GM19035 (cell line): ENCODE measurements at regions not wholly inside any gene's neighbourhood (a gene's known extent, or its start where the extent isn't known, plus 50 kb on each side); places are given as distances from the start of the nearest gene placed in this dataset.
"Not testable (repeated sequence)": the region's sequence is repeated elsewhere in the genome, so short reads cannot be mapped to it uniquely, and the experiment has no call there.

Experiments used
- ATAC-seq: cut with Tn5 transposase; IDR thresholded peaks from one replicate; pipeline ENCODE4 v1.9.1; 2021; ENCODE audit not compliant: unreplicated experiment

DNA sequence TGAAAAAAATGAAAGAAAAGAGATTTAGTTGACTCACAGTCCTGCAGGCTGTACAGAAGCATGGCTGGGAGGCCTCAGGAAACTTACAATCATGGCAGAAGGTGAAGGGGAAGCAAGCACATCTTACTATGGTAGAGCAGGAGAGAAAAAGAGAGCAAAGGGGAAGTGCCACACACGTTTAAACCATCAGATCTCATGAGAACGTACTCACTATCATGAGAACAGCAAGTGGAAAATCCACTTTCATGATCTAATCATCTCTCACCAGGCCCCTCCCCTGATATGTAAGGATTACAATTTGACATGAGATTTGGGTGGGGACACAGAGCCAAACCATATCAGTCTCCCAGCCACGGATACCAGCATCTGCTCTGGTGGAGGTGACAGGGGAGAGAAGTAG, 50.8 kb upstream of the CPOX start:
- ATAC-seq: no peak

GRCh38 chr3:98645039-98645438, 51.6 kb upstream of the CPOX start:
- peak; percentile 51 for ATAC-seq

GRCh38 chr3:98646680-98647079, 53.3 kb upstream of the CPOX start:
- no peak for ATAC-seq

DNA sequence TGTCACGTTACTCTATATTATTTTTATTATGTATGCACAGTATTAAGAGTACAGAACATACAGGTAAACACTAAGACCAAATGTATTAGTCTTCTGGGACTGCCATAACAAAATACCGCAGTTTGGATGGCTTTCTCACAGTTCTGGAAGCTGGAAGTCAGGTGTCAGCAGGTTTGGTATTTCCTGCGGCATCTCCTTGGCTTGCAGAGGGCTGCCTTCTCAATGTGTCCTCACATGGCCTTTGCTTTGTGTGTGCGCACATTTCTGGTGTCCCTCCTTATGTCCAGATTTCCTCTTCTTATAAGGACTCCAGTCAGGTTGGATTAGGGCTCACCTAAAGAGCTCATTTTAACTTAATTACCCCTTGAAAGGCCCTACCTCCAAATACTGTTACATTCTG, 53.8 kb upstream of the CPOX start:
- no peak for ATAC-seq

GRCh38 chr3:98650971-98651779, 57.8 kb upstream of the CPOX start:
- ATAC-seq: no peak

- ATAC-seq: no peak
Measured at GRCh38 chr3:98651780-98652077, 58.3 kb upstream of the CPOX start.

DNA sequence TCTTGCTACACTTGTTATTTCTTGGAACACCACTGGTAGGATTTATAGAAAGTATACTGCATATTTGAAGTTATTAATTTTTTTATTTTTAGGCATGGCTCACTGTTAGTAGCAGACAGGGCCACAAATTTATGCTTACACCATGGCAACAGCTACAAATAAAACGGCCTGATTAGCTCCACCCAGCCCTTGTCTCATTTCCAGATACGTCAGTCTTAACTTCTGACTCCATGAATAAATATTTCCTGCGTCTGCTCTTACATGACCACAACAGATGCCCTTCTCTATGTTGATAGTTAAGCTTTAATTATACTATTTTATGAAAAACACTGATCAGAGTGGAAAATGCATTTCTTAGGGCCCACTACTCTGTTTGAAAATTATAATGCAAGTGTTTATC, 62.3 kb upstream of the CPOX start:
- no peak for ATAC-seq

GRCh38 chr3:98657457-98657856, 64.0 kb upstream of the CPOX start:
- peak; percentile 91 for ATAC-seq

- no peak for ATAC-seq
Measured at GRCh38 chr3:98662699-98663098, 69.3 kb upstream of the CPOX start.

GRCh38 chr3:98670020-98670419, 76.6 kb upstream of the CPOX start:
- no peak for ATAC-seq

GRCh38 chr3:98679986-98680385, 83.2 kb upstream of the ST3GAL6 start:
- ATAC-seq: no peak

DNA sequence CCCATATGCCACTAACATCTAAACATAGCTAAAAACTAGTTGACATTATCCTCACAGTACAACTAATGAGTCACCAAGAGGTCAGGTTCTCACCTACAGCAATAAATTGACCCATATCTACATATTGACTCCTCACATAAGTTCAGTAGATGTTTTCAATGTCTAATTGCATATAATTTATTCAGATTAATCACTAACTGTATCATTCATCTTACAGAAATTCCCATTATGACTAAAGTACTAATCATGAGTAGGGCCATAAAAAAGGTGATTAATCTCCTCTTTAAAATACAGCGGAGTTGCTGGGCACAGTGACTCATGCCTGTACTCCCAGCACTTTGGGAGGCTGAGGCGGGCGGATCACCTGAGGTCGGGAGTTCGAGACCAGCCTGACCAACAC, 82.4 kb upstream of the ST3GAL6 start:
- no peak for ATAC-seq

DNA sequence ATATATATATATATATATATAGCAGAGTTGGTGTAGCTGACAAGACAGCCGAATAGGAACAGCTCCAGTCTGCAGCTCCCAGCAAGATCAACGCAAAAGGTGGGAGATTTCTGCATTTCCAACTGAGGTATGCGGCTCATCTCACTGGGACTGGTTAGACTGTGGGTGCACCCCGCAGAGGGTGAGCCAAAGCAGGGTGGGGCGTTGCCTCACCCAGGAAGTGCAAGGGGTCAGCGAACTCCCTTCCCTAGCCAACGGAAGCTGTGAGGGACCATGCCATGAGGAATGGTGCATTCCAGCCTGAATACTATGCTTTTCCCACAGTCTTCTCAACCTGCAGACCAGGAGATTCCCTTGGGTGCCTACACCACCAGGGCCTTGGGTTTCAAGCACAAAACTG, 81.7 kb upstream of the ST3GAL6 start:
- no peak for ATAC-seq

- not testable (repeated sequence) for ATAC-seq
Measured at GRCh38 chr3:98682391-98682790, 80.7 kb upstream of the ST3GAL6 start.

- ATAC-seq: no peak
Measured at GRCh38 chr3:98688363-98688762, 74.8 kb upstream of the ST3GAL6 start.

- ATAC-seq: no peak
Measured at GRCh38 chr3:98690876-98691275, 72.3 kb upstream of the ST3GAL6 start.

- no peak for ATAC-seq
Measured at GRCh38 chr3:98691897-98692296, 71.2 kb upstream of the ST3GAL6 start.

DNA sequence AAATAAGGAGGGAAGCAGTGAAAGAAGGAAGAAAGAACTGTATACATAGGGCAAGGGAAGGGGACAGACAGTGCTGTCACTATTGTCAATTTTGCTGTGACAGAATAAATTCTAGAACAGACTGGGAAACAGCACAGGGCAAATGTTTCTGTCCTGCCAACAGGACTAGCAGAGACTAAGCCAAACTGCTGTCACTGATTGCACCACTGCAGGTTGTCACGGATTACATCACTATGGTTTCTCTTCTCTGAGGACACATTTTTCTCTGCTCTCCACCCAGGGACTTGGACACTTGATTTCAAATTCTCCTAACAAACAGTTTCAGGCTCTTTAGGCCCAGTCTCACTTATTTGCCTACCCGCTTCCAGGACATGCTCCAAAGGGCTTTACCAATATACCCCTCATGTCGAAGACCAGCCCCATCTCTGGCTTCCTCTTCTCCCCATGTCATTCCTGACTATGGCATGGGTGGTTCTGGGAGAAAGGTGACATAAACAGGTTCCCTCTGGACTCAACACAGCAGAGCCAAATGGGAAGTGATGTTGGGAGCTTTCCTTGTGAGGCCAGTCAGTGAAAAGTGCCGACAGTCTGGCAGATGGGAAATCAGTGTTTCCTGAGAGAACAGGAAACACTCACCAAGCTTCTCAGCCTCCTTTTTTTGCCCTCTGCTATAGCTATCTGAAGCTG, 70.2 kb upstream of the ST3GAL6 start:
- no peak for ATAC-seq

DNA sequence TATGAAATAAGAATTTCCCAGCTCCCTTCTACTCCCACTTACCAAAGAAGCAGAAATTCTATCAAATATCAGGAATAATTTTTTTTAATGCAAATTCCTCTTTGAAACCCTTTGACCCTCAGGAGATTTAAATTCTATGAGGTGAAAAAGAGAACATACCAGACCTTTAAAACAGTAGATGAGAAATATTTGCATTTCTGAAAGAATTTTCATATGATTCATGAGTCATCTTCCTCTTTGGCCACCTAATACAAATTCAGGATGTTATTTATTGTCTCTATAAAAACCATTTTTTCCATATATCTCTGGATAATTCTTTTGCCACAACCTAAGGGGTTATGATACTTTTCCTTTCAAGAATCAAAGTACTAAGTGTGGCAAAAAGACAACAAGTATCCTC, 67.3 kb upstream of the ST3GAL6 start:
- no peak for ATAC-seq

GRCh38 chr3:98696296-98696695, 66.8 kb upstream of the ST3GAL6 start:
- ATAC-seq: not testable (repeated sequence)

DNA sequence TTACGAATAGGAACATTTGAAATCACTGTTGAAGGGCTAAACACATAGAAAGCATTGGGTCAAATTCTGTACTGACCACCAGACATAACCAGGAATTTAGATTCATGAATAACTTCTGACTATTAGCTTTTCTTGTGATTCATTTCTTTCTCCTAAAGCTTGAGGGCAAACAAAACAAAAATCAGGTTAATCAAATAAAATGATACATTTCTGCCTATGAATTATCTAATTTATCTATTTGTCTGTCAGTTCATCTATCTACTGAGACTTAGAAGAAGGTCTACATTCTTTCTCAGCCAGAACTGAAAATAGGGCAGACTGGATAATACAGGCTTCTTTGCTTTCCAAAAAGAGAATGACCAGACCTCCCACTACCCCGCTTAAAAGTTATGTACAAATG, 65.9 kb upstream of the ST3GAL6 start:
- ATAC-seq: no peak

- ATAC-seq: no peak
Measured at GRCh38 chr3:98699132-98699531, 64.0 kb upstream of the ST3GAL6 start.
